ENCODE measurements at regions not wholly inside any gene's neighbourhood (a gene's known extent, or its start where the extent isn't known, plus 50 kb on each side); places are given as distances from the start of the nearest gene placed in this dataset.
"Not testable (repeated sequence)": the region's sequence is repeated elsewhere in the genome, so short reads cannot be mapped to it uniquely, and the experiment has no call there.

- Histone ChIP-seq H3K4me3 (no peak overlapping the region), H3K27me3 (no peaks in the 10 kb centered on the region), H3K36me3 (no peaks in the 10 kb centered on the region), H3K27ac (replicated peaks in 1 of 4) (no peak overlapping the region), H3K4me1 (no peaks in the 10 kb centered on the region), H3K9me3 (peaks cover 0 to 7% (median 0%) of the 10 kb centered on the region in 4 donors)
- WGBS = 91% methylated on average over 4 of the region's 4 CpGs
- no peak for DNase-seq (ENCODE audit: extremely low spot score)
- intact Hi-C loops (cut with DNase I) = no loop called here
- TF ChIP-seq CTCF (IDR thresholded peaks at IDR 0.05) (no peak), POLR2AphosphoS5 (IDR thresholded peaks at IDR 0.05) (no peak), POLR2A (IDR thresholded peaks at IDR 0.05; ENCODE audit: low read depth) (no peak), EP300 (IDR thresholded peaks at IDR 0.05) (no peak)
Observed at GRCh38 chrX:40373025-40373424, 207.7 kb upstream of the ATP6AP2 start.

- intact Hi-C loops (cut with DNase I) = no loop called here
- Histone ChIP-seq H3K4me1 (no peaks in the 10 kb centered on the region), H3K27me3 (no peaks in the 10 kb centered on the region), H3K4me3 (no peak overlapping the region), H3K27ac (replicated peaks in 1 of 4) (no peak overlapping the region), H3K36me3 (no peaks in the 10 kb centered on the region), H3K9me3 (peaks cover 0 to 3% (median 0%) of the 10 kb centered on the region in 4 donors)
- DNase-seq (ENCODE audit: extremely low spot score) = no peak
- WGBS = 78% methylated on average over 5 of the region's 6 CpGs
- TF ChIP-seq EP300 (IDR thresholded peaks at IDR 0.05) (no peak), POLR2A (IDR thresholded peaks at IDR 0.05; ENCODE audit: low read depth) (no peak), POLR2AphosphoS5 (IDR thresholded peaks at IDR 0.05) (no peak), CTCF (IDR thresholded peaks at IDR 0.05) (no peak)
Observed at GRCh38 chrX:40371376-40371775, 209.4 kb upstream of the ATP6AP2 start.

GRCh38 chrX:40368611-40369061 lies 212.1 kb upstream of the ATP6AP2 start:
- no peak overlapping the region for H3K4me3 ChIP-seq
- TF ChIP-seq EP300 (IDR thresholded peaks at IDR 0.05) (no peak), POLR2AphosphoS5 (IDR thresholded peaks at IDR 0.05) (no peak), POLR2A (IDR thresholded peaks at IDR 0.05; ENCODE audit: low read depth) (no peak), CTCF (IDR thresholded peaks at IDR 0.05) (no peak)
- DNase-seq (ENCODE audit: extremely low spot score) = no peak
- H3K36me3 ChIP-seq = no peaks in the 10 kb centered on the region
- peaks cover 0 to 24% (median 0%) of the 10 kb centered on the region in 4 donors for H3K9me3 ChIP-seq
- no peaks in the 10 kb centered on the region for H3K4me1 ChIP-seq
- intact Hi-C loops (cut with DNase I) = no loop called here
- H3K27me3 ChIP-seq = no peaks in the 10 kb centered on the region
- WGBS = 76% methylated on average over 6 of the region's 6 CpGs
- H3K27ac ChIP-seq (replicated peaks in 1 of 4) = no peak overlapping the region

GRCh38 chrX:40366661-40367060 lies 214.1 kb upstream of the ATP6AP2 start:
- no peak for DNase-seq (ENCODE audit: extremely low spot score)
- H3K27me3 ChIP-seq = no peaks in the 10 kb centered on the region
- H3K27ac ChIP-seq (replicated peaks in 1 of 4) = no peak overlapping the region
- no peaks in the 10 kb centered on the region for H3K36me3 ChIP-seq
- TF ChIP-seq EP300 (IDR thresholded peaks at IDR 0.05) (no peak), CTCF (IDR thresholded peaks at IDR 0.05) (no peak), POLR2A (IDR thresholded peaks at IDR 0.05; ENCODE audit: low read depth) (no peak), POLR2AphosphoS5 (IDR thresholded peaks at IDR 0.05) (no peak)
- peaks cover 0 to 24% (median 0%) of the 10 kb centered on the region in 4 donors for H3K9me3 ChIP-seq
- WGBS = 79% methylated on average over 3 of the region's 3 CpGs
- intact Hi-C loops (cut with DNase I) = no loop called here
- H3K4me3 ChIP-seq = no peak overlapping the region
- H3K4me1 ChIP-seq = no peaks in the 10 kb centered on the region

- H3K9me3 ChIP-seq = peaks cover 0 to 24% (median 0%) of the 10 kb centered on the region in 4 donors
- H3K4me1 ChIP-seq; DNase-seq (ENCODE audit: extremely low spot score); H3K27ac ChIP-seq (replicated peaks in 1 of 4); H3K27me3 ChIP-seq; intact Hi-C loops (cut with DNase I); H3K36me3 ChIP-seq; H3K4me3 ChIP-seq: not testable (repeated sequence)
- WGBS = 82% methylated on average over 14 of the region's 14 CpGs
Observed at GRCh38 chrX:40362291-40362690, 218.5 kb upstream of the ATP6AP2 start.

Measured in esophagus muscularis mucosa (tissue), 4 donors.